Ovary (tissue), 3 donors: ENCODE measurements at regions not wholly inside any gene's neighbourhood (a gene's known extent, or its start where the extent isn't known, plus 50 kb on each side); places are given as distances from the start of the nearest gene placed in this dataset.

Experiments used
- POLR2A ChIP-seq: fragments of 450-650 bp; IDR thresholded peaks from one replicate; pipeline ENCODE4 v1.6.1; 2017; ENCODE audit warnings: antibody characterized with exemption, mild to moderate bottlenecking, moderate library complexity
- TF ChIP-seq, protein P1 (sequence below), 3 donors: fragments of 450-650 bp in 2 of 3; fragments of 200-600 bp in 1 of 3; IDR thresholded peaks; one replicate each; pipeline versions ENCODE4 v1.5.1 to v1.8.0; 2016 to 2022; ENCODE audit warnings: antibody characterized with exemption in 3 of 3, mild to moderate bottlenecking in 1 of 3
- donor health status: DM: no; HTN: no; CAD: no.

DNA sequence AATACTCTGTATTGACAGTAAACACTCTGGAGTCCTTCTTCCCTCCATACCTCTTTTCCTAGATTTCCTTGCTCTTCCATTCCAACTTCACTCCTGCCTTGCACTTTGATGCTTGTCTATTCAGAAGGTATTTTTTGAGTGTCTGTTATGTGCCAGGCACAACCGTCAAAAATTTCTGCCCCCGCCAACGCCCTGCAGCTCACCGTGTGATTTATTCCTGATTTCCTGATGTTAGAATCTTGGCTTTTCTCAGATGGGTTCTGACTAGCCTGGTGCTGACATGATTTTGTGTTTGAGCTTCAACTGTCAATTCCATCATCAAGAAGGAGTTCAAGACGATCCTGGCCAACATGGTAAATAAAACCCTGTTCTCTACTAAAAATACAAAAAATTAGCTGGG lies 297.5 kb downstream of the AGTPBP1 start:
- TF ChIP-seq, protein P1, sequence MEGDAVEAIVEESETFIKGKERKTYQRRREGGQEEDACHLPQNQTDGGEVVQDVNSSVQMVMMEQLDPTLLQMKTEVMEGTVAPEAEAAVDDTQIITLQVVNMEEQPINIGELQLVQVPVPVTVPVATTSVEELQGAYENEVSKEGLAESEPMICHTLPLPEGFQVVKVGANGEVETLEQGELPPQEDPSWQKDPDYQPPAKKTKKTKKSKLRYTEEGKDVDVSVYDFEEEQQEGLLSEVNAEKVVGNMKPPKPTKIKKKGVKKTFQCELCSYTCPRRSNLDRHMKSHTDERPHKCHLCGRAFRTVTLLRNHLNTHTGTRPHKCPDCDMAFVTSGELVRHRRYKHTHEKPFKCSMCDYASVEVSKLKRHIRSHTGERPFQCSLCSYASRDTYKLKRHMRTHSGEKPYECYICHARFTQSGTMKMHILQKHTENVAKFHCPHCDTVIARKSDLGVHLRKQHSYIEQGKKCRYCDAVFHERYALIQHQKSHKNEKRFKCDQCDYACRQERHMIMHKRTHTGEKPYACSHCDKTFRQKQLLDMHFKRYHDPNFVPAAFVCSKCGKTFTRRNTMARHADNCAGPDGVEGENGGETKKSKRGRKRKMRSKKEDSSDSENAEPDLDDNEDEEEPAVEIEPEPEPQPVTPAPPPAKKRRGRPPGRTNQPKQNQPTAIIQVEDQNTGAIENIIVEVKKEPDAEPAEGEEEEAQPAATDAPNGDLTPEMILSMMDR (IDR thresholded peaks at IDR 0.05): no peak
- no peak for TF ChIP-seq POLR2A
